HG02610 (cell line): ENCODE measurements at regions not wholly inside any gene's neighbourhood (a gene's known extent, or its start where the extent isn't known, plus 50 kb on each side); places are given as distances from the start of the nearest gene placed in this dataset.

Experiments used
- ATAC-seq: cut with Tn5 transposase; IDR thresholded peaks from one replicate; pipeline ENCODE4 v1.9.1; 2021; ENCODE audit warnings: mild to moderate bottlenecking, moderate library complexity; ENCODE audit not compliant: unreplicated experiment

DNA sequence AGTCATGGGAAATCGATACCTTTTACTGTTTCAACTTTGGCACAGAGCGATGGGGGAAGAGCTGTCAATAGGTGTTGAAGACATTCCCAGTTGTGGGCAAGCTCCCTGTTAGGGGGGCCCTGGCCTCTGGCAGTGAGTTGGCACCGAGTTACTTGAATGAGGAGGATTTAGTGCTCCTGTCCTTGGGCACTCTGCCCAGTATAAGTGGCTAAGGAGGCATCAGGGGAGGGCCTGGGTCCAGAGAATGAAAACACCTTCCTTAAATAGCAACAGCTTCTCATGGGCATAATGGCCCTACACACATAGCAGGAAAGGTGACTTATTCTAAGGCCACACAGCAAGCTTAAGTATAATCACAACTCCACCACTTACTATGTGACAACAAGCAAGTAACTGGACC, 664.4 kb downstream of the PTPRU start:
- ATAC-seq = no peak

DNA sequence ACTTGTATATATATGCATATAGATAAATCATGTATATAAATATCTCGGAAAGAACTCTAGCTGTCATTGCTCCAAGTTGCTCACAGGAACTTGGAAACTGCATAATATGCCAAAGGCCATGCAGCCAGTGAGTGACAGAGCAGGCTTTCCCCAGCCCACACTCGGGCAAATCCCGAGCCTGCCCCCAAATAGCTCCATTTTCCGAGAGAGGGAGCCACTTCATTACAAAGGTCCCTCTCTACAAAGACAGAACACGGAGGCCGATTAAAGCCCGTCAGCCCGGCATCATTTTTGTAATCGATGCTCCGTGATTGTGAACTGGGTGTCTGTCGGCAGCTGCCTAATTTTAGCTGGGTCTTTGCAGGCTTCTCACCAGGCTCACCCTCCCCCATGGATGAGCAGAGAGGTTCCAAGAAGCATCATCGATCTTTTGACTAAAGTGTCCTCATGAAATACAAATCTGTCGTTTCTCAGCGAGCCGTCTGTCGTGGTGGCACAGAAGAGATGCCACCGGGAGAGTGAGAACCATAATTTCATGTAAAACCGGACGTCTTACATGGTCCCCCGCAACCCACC, 663.9 kb downstream of the PTPRU start:
- no peak for ATAC-seq

DNA sequence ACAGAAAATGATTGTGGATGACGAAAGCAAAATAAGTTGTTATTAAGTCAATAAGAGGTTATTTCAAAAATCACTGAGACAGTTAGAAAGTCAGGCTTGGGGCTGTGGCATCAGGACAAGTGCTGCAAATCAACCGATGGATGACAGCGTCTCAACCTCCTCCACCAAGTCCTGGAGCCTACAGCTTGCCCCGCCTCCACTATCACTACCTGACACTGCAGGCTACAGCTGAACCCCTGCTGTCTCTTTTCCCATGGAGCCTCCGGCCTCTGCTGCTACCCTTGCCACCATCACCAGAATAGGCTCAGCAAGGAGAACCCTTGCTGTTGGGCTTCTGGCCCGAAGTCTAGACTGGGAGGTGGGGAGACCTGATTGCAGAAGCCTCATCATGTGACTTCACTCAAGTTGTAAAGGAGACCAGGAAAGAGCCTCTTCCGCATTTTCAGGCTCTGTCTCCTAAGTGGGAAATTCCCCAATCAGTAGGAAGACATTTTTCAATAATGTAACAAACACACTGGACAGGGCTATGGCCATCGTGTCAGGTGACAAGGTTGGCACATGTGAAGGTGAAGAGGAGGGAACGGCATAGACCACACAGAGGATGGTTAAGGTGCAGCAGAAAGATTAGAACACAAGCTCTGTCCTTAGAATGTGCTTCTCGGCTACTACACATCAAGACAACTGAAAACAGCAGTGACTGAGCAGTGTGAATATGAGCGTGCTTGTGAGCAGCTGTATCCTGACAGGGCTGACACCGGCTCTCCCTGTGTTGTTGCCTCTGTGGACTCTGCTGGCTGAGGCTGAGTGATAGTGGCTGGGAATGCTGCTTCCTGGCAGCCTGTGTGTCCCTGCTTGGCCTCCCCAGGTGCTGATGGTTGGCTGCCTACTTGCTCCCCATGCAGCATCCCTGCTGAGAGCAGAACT, 660.7 kb downstream of the PTPRU start:
- no peak for ATAC-seq

DNA sequence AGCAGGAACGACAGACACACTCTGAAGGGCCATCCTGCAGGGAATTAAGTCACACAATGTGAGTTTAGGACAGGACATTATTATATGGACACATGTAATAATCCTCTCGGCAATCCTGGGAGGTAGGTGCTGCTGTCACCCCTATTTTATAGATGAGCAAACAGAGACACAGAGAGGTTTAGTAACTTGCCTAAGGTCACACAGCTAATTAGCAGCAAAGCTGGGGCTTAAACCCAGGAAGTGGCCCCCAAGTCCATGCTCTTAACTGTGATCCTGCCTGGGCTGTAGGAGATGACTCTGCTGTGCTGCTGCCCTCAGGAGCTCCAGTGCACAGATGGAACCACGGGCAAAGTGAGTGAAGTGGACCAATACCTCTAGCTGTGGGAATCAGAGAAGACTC, 660.0 kb downstream of the PTPRU start:
- ATAC-seq = no peak

DNA sequence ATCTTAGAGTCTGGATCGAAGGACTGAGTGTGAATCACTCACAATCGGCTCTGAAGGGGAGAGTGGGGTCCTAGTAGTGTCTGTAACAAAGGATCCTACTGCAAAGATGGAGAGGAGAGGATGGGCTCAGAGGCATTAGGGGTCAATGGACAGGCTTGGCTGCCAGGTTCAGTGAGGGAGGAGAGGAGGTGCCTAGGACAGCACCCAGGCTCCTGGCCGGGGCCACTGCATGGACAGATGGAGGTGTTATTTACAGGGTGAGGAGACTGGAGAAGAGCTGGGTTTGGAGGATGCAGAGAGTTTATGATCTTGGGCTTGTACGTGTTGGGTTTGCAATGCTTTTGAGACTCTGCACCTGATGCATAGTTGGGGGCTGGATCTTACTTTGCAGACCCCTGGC, 658.9 kb downstream of the PTPRU start:
- no peak for ATAC-seq

DNA sequence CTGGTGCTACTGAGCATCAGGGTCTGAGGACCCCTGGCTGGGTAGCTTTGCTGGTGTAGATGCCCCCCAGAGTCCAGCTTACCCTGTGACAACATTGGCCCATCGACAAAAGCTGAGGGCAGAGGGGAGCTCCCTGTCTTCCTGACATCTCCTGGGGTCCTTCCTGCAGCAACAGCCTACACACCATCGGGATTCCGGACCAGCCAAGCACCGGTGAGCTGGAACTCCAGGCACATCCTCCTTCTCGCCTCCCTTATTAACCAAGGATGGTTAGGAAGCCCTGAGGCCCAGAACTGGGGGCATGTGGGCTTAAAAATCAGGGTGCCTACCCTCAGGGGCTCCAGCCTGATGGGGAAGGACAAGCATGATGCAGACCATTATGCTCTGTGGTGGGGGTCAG, 658.0 kb downstream of the PTPRU start:
- ATAC-seq = no peak

DNA sequence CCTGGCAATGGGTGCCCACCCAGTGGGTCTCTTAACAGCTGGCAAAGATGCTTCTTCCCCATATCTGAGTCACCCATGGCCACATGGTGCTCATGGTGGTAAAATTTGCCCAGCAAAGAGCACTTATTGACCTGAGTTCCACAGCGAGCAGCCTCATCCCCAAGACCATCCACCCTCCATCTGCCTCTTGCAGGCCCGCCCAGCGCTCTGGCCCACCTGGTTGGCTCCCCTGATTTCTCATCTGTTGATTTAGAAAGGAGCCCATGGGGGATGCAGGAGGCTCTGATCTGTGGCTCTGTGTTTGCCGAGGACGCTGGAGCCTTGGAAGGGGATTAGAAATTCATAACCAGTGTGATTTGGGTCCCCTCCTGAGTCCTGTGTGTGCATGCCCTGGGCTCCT, 657.5 kb downstream of the PTPRU start:
- ATAC-seq = no peak

DNA sequence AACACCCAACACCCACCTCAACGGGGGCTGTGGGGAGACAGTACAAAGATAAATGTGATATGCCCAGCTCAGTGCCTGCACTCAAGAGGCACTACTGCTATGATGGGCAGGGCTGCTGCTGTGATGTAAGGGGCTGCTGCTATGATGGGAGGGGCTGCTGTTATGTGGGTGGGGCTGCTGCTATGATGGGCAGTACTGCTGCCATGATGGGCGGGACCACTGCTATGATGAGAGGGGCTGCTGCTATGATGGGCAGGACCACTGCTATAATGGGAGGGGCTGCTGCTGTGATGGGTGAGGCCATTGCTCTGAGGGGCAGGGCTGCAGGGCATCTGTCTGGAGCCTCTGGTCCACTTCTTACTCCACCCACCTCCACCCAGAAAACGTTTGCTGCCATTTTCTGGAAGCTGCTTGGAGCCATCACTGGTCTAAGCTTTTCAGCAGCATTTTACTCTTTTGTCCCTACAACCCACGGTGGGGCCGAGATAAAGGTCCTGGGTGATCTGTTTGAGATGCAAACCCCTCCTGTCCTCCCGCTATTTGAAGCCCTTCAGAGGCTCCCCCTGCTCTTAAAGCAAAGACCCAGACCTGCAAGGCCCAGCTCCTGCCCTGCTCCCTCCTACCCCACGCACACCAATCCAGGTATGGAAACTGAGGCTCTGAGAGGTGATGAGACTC, 656.9 kb downstream of the PTPRU start:
- ATAC-seq = no peak

DNA sequence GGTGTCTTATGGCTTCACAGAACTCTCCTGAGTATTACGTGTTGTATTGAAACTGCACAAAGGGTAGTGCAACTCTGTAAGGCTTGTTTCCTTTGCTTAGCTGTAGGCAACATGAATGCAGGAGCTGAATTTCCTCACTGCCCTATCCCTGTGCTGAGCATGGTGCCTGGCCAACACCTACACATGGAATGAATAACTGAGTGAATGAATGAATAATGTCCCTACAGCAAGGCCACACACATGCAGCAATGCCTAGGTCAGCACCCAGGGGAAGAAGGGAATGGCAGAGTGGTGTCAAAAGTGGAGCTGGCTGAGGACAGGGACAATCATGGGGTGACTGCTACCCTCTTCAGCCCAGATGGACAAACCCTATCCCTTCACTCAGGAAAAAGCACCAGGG, 655.9 kb downstream of the PTPRU start:
- ATAC-seq = no peak

DNA sequence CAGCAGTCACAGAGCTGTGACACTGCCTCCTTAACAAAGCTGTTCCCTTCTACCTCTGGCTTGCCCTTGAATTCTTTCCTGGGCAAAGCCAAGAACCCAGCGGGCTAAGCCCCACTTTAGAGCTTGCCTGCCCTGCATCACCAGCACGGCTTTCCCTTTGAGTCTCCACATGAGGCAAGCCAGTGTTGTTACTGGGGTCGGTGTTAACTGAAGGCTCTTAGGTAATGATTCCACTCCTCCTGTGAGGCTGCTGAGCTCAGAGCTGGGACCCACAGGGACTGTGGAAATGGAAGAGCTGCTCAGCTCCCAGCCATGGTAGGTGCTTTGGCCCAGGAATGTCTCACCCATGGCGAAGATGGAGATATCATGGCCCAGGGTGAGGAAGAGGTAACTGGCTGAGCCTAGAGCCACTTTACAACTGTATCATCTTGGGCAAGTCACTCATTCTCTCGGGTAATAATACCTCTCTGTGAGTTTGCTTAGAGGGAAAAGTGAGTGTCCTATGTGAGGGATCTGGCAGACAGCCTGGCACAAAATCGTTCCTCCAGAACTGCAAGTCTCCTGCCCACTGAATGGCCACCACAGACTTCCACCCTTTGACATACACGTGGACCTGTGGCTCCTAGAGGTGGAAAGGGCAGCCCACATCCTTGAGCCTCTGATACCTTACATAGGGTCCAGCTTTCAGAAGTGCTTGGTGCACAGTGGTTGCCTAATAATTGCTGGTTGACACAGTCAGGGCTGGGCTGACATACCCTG, 654.1 kb downstream of the PTPRU start:
- no peak for ATAC-seq

DNA sequence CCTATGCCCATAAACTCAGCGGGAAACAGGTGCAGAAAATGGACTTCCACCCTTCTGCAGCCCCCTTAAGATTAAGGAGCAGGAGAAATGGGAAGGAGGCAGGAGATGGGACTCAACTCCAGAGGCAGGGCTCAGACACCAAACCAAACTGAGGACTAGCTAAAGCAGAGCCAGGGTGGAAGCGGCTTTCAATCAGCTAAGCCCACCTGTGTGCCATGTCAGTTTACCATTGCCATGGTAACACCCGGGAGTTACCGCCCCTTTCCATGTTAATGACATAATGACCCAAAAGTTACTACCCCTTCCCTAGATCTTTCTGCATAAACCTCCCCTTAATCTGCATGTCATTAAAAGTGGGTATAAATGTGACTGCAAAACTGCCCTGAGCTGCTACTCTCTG, 653.5 kb downstream of the PTPRU start:
- no peak for ATAC-seq

DNA sequence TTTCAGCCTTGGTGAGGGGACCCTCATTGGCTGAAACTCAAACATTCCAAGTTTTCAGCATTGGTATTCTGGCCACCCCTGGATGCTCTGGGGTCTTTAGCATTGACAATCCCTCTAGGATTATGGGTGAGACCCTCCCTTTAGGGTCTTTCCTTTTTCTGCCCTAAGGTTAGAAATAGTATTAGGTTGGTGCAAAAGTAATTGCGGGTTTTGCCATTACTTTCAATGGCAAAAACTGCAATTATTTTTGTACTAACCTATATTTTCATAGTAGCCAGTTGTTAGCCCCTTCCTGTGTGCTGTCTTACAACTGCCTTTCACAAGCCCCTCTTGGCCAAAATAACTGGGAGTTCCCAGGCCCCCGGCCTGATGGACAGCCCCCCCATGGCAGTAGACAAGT, 648.4 kb downstream of the PTPRU start:
- no peak for ATAC-seq

DNA sequence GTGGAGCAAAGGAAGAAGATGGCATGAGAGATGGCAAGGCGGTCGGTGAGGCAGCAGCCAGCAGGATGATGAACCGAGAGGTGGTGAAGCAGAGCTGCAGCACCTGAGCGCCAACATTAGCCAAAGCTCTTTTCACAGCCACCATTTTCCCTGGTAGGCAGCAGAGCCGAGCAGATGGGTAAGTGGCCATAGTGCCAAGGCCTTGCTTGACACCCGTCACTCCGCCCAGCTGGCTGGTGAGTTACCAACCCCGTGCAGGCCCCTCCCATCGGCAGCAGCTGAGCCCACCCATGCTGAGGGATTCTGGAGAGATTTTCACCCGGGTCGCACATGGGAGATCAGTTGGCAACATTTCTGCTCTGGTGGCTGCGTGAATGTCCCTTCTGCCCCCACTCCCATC, 647.7 kb downstream of the PTPRU start:
- ATAC-seq = no peak

DNA sequence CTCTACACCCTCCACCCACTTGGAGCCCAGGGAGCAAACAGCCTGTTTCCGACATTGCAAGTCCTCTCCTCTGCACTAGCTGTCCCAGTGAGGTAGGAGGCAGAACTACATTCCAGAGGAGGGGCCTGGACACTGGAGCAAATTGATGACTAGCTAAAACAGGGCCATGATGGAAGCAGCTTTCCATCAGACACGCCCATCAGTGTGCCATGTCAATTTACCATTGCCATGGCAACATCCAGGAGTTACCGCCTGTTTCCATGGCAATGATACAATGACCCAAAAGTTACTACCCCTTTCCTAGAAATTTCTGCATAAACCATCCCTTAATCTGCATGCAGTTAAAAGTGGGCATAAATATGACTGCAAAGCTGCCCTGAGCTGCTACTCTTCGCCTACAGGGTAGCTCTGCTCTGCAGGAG, 647.1 kb downstream of the PTPRU start:
- no peak for ATAC-seq

DNA sequence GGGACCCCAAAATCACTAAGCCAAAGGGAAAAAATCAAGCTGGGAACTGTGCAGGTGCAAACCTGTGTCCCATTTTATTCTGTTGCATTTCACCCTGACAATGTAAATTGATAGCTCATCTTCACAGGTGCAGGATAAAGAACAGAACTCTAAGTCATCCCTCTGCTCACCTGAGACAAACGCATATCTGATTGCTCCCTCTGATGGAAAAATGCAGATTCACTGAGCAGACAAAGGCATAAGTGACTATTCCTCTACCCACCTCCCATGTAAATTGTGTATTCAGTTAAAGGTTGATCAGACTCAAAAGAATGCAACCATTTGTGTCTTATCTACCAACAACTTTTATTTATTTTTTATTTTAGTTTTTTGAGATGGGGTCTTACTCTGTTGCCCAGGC, 644.2 kb downstream of the PTPRU start:
- no peak for ATAC-seq

DNA sequence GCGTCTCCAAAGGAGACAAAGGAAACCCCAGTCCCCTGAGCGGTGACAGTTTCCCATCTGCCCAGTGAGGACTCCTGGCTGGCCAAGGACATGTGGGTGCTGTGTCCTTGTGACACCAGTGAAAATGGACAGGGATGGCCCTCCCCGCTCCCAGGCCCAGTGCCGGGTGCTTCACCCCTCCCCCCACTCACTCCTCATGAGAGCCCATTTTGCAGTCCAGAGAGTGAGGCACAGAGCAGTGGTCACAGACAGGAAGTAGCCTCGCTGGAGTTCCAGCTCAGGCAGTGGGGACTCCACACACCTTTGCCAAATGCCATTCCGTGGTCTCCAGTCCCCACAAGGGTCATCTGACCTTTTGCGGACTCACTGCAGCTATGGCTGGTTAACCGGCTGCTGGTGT, 642.9 kb downstream of the PTPRU start:
- ATAC-seq = no peak

DNA sequence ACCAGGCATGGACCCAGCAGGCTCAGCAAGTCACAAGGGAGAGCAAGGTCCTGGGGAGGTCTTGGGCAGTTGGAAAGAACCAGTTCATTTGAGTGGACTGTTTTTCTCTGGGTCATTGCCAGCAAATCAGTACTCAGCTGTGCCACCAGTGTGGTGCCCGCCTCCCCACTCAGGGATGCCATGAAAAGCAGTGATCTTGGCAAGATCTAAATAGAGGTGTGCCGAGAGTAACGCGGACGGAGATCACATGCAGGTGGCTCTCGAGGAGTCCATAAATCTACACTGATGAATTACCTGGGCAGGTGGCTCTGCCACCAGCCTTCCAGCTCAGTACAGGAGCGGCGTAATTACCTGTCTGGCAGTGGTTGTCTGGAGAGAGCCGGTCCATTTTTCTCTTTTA, 642.2 kb downstream of the PTPRU start:
- ATAC-seq = no peak

DNA sequence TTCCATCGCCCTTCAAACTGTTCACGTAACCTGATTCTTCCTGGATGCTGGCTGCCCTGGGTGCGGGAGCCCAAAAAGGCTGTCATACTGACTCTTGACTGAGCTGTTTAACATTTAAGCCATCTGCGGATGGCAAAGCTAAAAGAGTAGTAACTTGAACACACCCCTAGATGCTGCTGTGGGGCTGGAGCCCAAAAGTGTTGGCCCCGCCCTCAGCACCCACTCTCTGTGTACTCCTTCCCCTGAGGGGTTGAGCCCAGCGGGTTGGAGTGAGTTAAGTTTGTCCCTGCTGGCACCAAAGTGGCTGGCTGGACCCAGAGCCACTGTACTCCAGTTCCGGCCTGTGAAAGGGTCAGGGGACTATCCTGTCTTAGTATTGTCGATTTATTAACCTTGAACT, 640.6 kb downstream of the PTPRU start:
- no peak for ATAC-seq

DNA sequence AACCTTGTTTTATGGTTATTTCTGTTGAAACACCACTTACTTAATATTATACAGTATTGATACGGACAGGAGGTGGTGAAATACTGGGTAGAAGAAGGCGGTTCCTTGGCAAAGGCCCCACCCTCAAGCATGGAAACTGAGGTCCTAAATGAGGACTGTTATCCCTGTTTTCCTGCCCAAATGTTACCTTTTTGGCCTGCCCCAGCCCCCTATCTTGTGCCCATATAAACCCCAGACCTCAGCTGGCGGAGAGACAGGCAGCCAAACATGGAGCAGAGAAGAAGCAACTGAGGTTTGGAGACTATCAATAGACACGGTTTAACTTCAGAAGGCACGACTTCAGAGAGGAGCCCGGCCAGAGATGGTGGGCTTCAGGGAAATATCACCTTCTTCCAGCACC, 640.1 kb downstream of the PTPRU start:
- ATAC-seq = no peak

DNA sequence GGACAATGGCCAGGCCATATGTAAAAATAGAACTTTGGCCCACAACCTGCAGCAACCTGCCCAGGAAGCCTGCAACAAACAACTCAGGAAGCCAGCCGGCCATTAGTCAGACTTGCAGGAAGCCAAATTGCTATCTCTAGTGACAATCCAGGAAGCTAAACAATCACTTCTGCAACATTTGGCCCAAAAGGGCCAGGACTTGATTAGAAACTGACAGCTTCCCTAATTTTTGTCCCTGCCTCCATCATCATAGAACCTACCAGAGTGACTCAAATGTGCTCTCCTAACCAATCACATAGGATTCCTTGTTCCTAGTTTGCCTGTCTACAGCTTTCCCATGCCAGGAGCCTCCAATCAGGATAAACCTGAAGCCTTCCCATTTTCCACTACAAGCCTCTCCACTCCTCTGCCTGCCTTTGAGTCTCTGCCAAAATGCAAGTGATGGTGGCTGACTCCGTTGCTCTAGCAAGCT, 639.3 kb downstream of the PTPRU start:
- ATAC-seq = no peak

DNA sequence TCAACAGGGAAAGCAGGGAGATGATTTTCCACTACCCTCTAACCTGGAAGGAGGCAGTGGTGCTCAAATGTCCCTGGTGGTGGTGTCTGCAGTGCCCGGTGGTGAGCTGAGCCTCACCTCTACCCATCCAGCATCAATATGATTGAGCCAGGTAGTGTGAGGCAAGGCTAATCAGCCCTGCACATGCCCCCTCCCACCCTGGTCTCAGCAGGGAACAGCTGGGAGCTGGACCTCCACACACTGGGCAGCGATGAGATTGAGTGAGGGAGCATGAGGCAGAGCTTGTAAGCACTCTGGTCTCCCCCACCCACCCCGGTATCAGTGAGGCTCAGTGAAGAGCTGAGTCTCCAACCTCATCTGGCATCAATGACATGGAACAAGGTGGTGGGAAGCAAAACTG, 634.3 kb downstream of the PTPRU start:
- no peak for ATAC-seq
